ENCODE measurements at regions not wholly inside any gene's neighbourhood (a gene's known extent, or its start where the extent isn't known, plus 50 kb on each side); places are given as distances from the start of the nearest gene placed in this dataset.

GRCh38 chr1:82907313-82907712 is 1091.6 kb downstream of the TTLL7 start:
- DNase-seq (ENCODE audit: low read depth, low spot score) (no peak), ATAC-seq (no peak), FAIRE-seq (no peak)
- WGBS (ENCODE audit: insufficient coverage, insufficient replicate concordance, low lambda C conversion rate, missing lambda C conversion rate), result 29% methylated on average over 3 of the region's 3 CpGs
- Histone ChIP-seq H3K4me2 (ENCODE audit: control insufficient read depth, insufficient read depth) (no peak overlapping the region), H3K79me2 (ENCODE audit: control insufficient read depth, insufficient read depth, low read length) (no peaks in the 10 kb centered on the region), H3K36me3 (ENCODE audit: control insufficient read depth in 2 of 2, insufficient read depth in 2 of 2, low read length in 1 of 2) (no peaks in the 10 kb centered on the region), H3K27me3 (replicated peaks in 1 of 2; ENCODE audit: control insufficient read depth in 2 of 2, insufficient read depth in 2 of 2, low read length in 1 of 2) (no peaks in the 10 kb centered on the region), H2AFZ (ENCODE audit: control insufficient read depth, low read depth, low read length) (no peak overlapping the region), H3K4me3 (no peak overlapping the region), H3K9ac (ENCODE audit: control insufficient read depth, insufficient read depth, low read length) (no peak overlapping the region), H3K4me1 (ENCODE audit: control insufficient read depth, insufficient read depth, low read length) (no peaks in the 10 kb centered on the region), H3K9me3 (replicated peaks; ENCODE audit: control insufficient read depth, insufficient read depth, low read length) (no peaks in the 10 kb centered on the region), H4K20me1 (ENCODE audit: control insufficient read depth, insufficient read depth) (no peaks in the 10 kb centered on the region), H3K27ac (ENCODE audit: control insufficient read depth, insufficient read depth) (no peak overlapping the region)
- POLR2A ChIA-PET, result no interaction called here
- intact Hi-C loops (cut with micrococcal nuclease; ENCODE audit: unreplicated experiment), result no loop called here
- SMC1A ChIA-PET (ENCODE audit: uncharacterized antibody, unreplicated experiment), result no interaction called here
- TF ChIP-seq HCFC1 (IDR thresholded peaks at IDR 0.05; ENCODE audit: low read length) (no peak), POLR2AphosphoS2 (IDR thresholded peaks at IDR 0.05; ENCODE audit: low read depth, low read length) (no peak)
- in situ Hi-C loops (cut with MboI), result no loop called here
- BruUV-seq (replicated peaks), result no TSS peak
- CTCF ChIA-PET, result no interaction called here
- RAD21 ChIA-PET (ENCODE audit: unreplicated experiment), result no interaction called here

- H3K9ac ChIP-seq (ENCODE audit: control insufficient read depth, insufficient read depth, low read length), result no peak overlapping the region
- H3K4me3 ChIP-seq, result no peak overlapping the region
- RAD21 ChIA-PET (ENCODE audit: unreplicated experiment), result no interaction called here
- no peak overlapping the region for H2AFZ ChIP-seq (ENCODE audit: control insufficient read depth, low read depth, low read length)
- FAIRE-seq (no peak), ATAC-seq (no peak), DNase-seq (ENCODE audit: low read depth, low spot score) (no peak)
- TF ChIP-seq TCF3 (IDR thresholded peaks at IDR 0.05; ENCODE audit: borderline replicate concordance, insufficient read depth, low read depth, low read length), result no peak
- no peak for TF ChIP-seq RAD51 (IDR thresholded peaks at IDR 0.05)
- no peak for TF ChIP-seq SREBF2 (IDR thresholded peaks at IDR 0.05; ENCODE audit: low read length)
- no peak overlapping the region for H3K27ac ChIP-seq (ENCODE audit: control insufficient read depth, insufficient read depth)
- POLR2A ChIA-PET, result no interaction called here
- no peaks in the 10 kb centered on the region for H3K79me2 ChIP-seq (ENCODE audit: control insufficient read depth, insufficient read depth, low read length)
- BruUV-seq (replicated peaks), result no TSS peak
- no peaks in the 10 kb centered on the region for H3K4me1 ChIP-seq (ENCODE audit: control insufficient read depth, insufficient read depth, low read length)
- SMC1A ChIA-PET (ENCODE audit: uncharacterized antibody, unreplicated experiment), result interaction anchor here (0.6 kb wide), 1 partner anchor 74 kb away, joined by 3 read pairs; no protein-coding TSS in a partner anchor
- in situ Hi-C loops (cut with MboI), result no loop called here
- no peaks in the 10 kb centered on the region for H3K9me3 ChIP-seq (replicated peaks; ENCODE audit: control insufficient read depth, insufficient read depth, low read length)
- no peaks in the 10 kb centered on the region for H4K20me1 ChIP-seq (ENCODE audit: control insufficient read depth, insufficient read depth)
- no peaks in the 10 kb centered on the region for H3K36me3 ChIP-seq (ENCODE audit: control insufficient read depth in 2 of 2, insufficient read depth in 2 of 2, low read length in 1 of 2)
- no peaks in the 10 kb centered on the region for H3K27me3 ChIP-seq (replicated peaks in 1 of 2; ENCODE audit: control insufficient read depth in 2 of 2, insufficient read depth in 2 of 2, low read length in 1 of 2)
- CTCF ChIA-PET, result no interaction called here
- WGBS (ENCODE audit: insufficient coverage, insufficient replicate concordance, low lambda C conversion rate, missing lambda C conversion rate), result 30% methylated on average over 4 of the region's 4 CpGs
- H3K4me2 ChIP-seq (ENCODE audit: control insufficient read depth, insufficient read depth), result no peak overlapping the region
- intact Hi-C loops (cut with micrococcal nuclease; ENCODE audit: unreplicated experiment), result no loop called here
Measured at GRCh38 chr1:82903626-82904025, 1095.3 kb downstream of the TTLL7 start.
